ENCODE measurements at regions not wholly inside any gene's neighbourhood (a gene's known extent, or its start where the extent isn't known, plus 50 kb on each side); places are given as distances from the start of the nearest gene placed in this dataset.

GRCh38 chr6:19067165-19067564 lies 680.0 kb downstream of the RNF144B start:
- H3K36me3 ChIP-seq (replicated peaks in 1 of 2; ENCODE audit: control insufficient read depth in 1 of 2, insufficient read depth in 2 of 2, low read length in 2 of 2) = no peaks in the 10 kb centered on the region
- H3K9me3 ChIP-seq (replicated peaks in 1 of 2; ENCODE audit: control insufficient read depth in 1 of 2, insufficient read depth in 1 of 2, low read length in 2 of 2) = peaks cover 6 to 10% of the 10 kb centered on the region in 2 donors
- peaks cover 3 to 13% (median 6%) of the 10 kb centered on the region in 7 donors for H3K9me3 Mint-ChIP-seq
- H3K27me3 ChIP-seq (ENCODE audit: control insufficient read depth in 2 of 2, insufficient read depth in 2 of 2, low read length in 2 of 2) = no peaks in the 10 kb centered on the region
- no peaks in the 10 kb centered on the region for H4K20me1 ChIP-seq (ENCODE audit: insufficient read depth, low read length)
- H3K27ac Mint-ChIP-seq = no peak overlapping the region
- H3K27ac ChIP-seq (ENCODE audit: low read depth in 1 of 2, low read length in 2 of 2) = no peak overlapping the region
- H2AFZ ChIP-seq (ENCODE audit: insufficient read depth, low read depth, low read length, poor library complexity, severe bottlenecking) = no peak overlapping the region
- no peaks in the 10 kb centered on the region for H3K4me1 ChIP-seq (ENCODE audit: control insufficient read depth in 1 of 2, insufficient read depth in 2 of 2, low read length in 2 of 2)
- no peaks in the 10 kb centered on the region for H3K79me2 ChIP-seq (ENCODE audit: insufficient read depth, low read length)
- no peak overlapping the region for H3K4me2 ChIP-seq (replicated peaks; ENCODE audit: extremely low read depth, low read length, poor library complexity, severe bottlenecking)
- H3K27me3 Mint-ChIP-seq (ENCODE audit: low read depth in 3 of 3) = peaks cover 0 to 3% (median 0%) of the 10 kb centered on the region in 3 donors
- TF ChIP-seq CTCF (IDR thresholded peaks at IDR 0.05) = no peak
- H3K9ac ChIP-seq (ENCODE audit: insufficient read depth, low read length, poor library complexity, severe bottlenecking) = no peak overlapping the region
- no peak for DNase-seq
- H3K4me3 Mint-ChIP-seq = no peak overlapping the region
- H3K4me3 ChIP-seq (replicated peaks in 1 of 3; ENCODE audit: low read depth in 2 of 3, low read length in 3 of 3) = no peak overlapping the region
- no peaks in the 10 kb centered on the region for H3K36me3 Mint-ChIP-seq
- WGBS (ENCODE audit: insufficient coverage) = 97% methylated on average over 3 of the region's 3 CpGs
- intact Hi-C loops (cut with micrococcal nuclease) = no loop called here
- no peaks in the 10 kb centered on the region for H3K4me1 Mint-ChIP-seq

- Mint-ChIP-seq H3K27ac (peak overlapping the region in 1 of 7 donors; percentile 5), H3K4me1 (no peaks in the 10 kb centered on the region), H3K9me3 (peaks cover 4 to 21% (median 6%) of the 10 kb centered on the region in 7 donors), H3K36me3 (no peaks in the 10 kb centered on the region), H3K4me3 (no peak overlapping the region), H3K27me3 (ENCODE audit: low read depth in 3 of 3) (peaks cover 0 to 2% (median 0%) of the 10 kb centered on the region in 3 donors)
- H3K36me3 ChIP-seq (replicated peaks in 1 of 2; ENCODE audit: control insufficient read depth in 1 of 2, insufficient read depth in 2 of 2, low read length in 2 of 2) = no peaks in the 10 kb centered on the region
- H2AFZ ChIP-seq (ENCODE audit: insufficient read depth, low read depth, low read length, poor library complexity, severe bottlenecking) = no peak overlapping the region
- intact Hi-C loops (cut with micrococcal nuclease) = no loop called here
- H3K9me3 ChIP-seq (replicated peaks in 1 of 2; ENCODE audit: control insufficient read depth in 1 of 2, insufficient read depth in 1 of 2, low read length in 2 of 2) = peaks cover 8 to 14% of the 10 kb centered on the region in 2 donors
- no peak overlapping the region for H3K9ac ChIP-seq (ENCODE audit: insufficient read depth, low read length, poor library complexity, severe bottlenecking)
- no peak overlapping the region for H3K27ac ChIP-seq (ENCODE audit: low read depth in 1 of 2, low read length in 2 of 2)
- H3K4me2 ChIP-seq (replicated peaks; ENCODE audit: extremely low read depth, low read length, poor library complexity, severe bottlenecking) = no peak overlapping the region
- no peak for TF ChIP-seq CTCF (IDR thresholded peaks at IDR 0.05)
- no peaks in the 10 kb centered on the region for H4K20me1 ChIP-seq (ENCODE audit: insufficient read depth, low read length)
- H3K4me3 ChIP-seq (replicated peaks in 1 of 3; ENCODE audit: low read depth in 2 of 3, low read length in 3 of 3) = no peak overlapping the region
- no peaks in the 10 kb centered on the region for H3K4me1 ChIP-seq (ENCODE audit: control insufficient read depth in 1 of 2, insufficient read depth in 2 of 2, low read length in 2 of 2)
- no peaks in the 10 kb centered on the region for H3K27me3 ChIP-seq (ENCODE audit: control insufficient read depth in 2 of 2, insufficient read depth in 2 of 2, low read length in 2 of 2)
- H3K79me2 ChIP-seq (ENCODE audit: insufficient read depth, low read length) = no peaks in the 10 kb centered on the region
- no peak for DNase-seq
Observed at GRCh38 chr6:19070520-19070919, 683.4 kb downstream of the RNF144B start.

Data from CD14-positive monocyte (primary cell).